GM21529 (cell line): ENCODE measurements at regions not wholly inside any gene's neighbourhood (a gene's known extent, or its start where the extent isn't known, plus 50 kb on each side); places are given as distances from the start of the nearest gene placed in this dataset.

Experiments
- ATAC-seq: cut with Tn5 transposase; IDR thresholded peaks from one replicate; pipeline ENCODE4 v1.9.1; 2021; ENCODE audit not compliant: unreplicated experiment

GRCh38 chr6:53417141-53417540, 68.4 kb upstream of the ELOVL5 start:
- no peak for ATAC-seq

DNA sequence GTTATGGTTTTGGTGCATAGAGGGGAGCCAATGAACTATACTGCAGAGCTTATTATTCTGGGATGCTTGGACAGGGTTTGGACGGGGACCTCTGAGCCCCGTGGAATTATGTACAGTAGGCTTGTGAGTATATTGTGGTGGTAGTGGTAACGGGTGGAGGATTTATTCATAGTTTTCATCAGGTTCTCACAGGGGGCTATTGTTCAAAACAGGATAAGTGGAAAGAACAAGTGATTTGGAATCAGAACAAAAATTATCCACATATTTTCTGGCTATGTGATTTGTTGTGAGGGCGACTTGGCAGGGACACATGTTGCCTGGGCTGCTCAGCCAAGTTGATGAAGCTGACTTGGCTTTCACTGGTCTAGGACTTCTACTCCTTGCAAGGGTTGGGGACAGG, 64.6 kb upstream of the ELOVL5 start:
- no peak for ATAC-seq

GRCh38 chr6:53412751-53413150, 64.0 kb upstream of the ELOVL5 start:
- ATAC-seq = no peak

- no peak for ATAC-seq
Observed at GRCh38 chr6:53412021-53412715, 63.4 kb upstream of the ELOVL5 start.

DNA sequence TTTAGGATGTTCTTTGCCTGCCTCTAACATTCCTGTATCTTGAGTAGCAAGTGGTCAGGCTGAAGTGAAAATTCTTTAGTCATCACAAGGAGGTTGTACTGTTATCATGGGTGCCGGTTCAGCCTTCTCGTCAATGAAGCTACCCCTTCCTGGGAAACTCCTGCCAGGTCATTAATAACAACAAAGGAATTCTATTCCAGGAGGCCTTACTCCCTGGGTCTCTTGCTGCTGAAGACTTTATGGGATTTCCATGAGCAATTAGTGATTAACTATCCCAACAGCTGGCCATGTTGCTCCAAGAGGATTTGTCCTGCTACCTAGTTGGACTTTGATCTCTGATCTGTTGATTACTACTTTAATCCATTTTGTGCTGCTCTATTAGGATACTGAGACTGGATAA, 62.7 kb upstream of the ELOVL5 start:
- ATAC-seq = no peak

- peak; percentile 99 for ATAC-seq
Observed at GRCh38 chr6:53410508-53411258, 61.9 kb upstream of the ELOVL5 start.

DNA sequence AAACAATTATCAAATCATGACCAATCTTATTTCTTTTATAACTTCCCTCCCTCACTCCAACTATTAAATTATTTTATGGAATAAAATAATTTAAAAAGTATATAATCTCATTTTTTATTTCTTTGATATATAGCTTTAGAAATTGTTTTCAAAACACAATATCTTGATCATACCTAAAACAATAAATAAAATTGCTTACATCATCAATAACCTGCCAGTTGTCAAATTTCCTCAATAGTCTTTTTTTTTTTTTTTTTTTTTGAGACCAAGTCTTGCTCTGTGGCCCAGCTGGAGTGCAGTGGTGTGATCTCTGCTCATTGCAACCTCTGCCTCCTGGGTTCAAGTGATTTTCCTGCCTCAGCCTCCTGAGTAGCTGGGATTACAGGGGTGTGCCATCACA, 60.1 kb upstream of the ELOVL5 start:
- no peak for ATAC-seq

GRCh38 chr6:53399027-53399344, 50.2 kb upstream of the ELOVL5 start:
- no peak for ATAC-seq

GRCh38 chr6:53398247-53399026, 49.7 kb upstream of the ELOVL5 start:
- no peak for ATAC-seq
